Suprapubic skin (tissue), 4 donors: ENCODE measurements at regions not wholly inside any gene's neighbourhood (a gene's known extent, or its start where the extent isn't known, plus 50 kb on each side); places are given as distances from the start of the nearest gene placed in this dataset.

ENCODE experiments used
- DNase-seq, 2 donors: peaks; one replicate each; pipeline ENCODE4 v3.0.0-alpha.2; 2019; ENCODE audit warnings: low spot score in 2 of 2
- H3K27ac ChIP-seq: fragments of 200-600 bp; sonication (generic); one replicate; pipeline ENCODE4 v1.5.1; 2019
- H3K27me3 ChIP-seq: fragments of 200-600 bp; sonication (generic); one replicate; pipeline ENCODE4 v1.5.1; 2019
- H3K36me3 ChIP-seq: fragments of 200-600 bp; sonication (generic); one replicate; pipeline ENCODE4 v1.5.1; 2019
- H3K4me1 ChIP-seq: fragments of 200-600 bp; sonication (generic); one replicate; pipeline ENCODE4 v1.5.1; 2019
- H3K4me3 ChIP-seq: fragments of 200-600 bp; sonication (generic); one replicate; pipeline ENCODE4 v1.5.1; 2019; ENCODE audit warnings: mild to moderate bottlenecking
- H3K9me3 ChIP-seq: fragments of 200-600 bp; sonication (generic); one replicate; pipeline ENCODE4 v1.5.1; 2019
- CTCF ChIP-seq, 2 donors: fragments of 200-600 bp in 1 of 2; fragments of 450-650 bp in 1 of 2; sonication (generic) in 1 of 2; IDR thresholded peaks; one replicate each; pipeline ENCODE4 v1.5.1; 2016 to 2019; ENCODE audit warnings: antibody characterized with exemption in 2 of 2, mild to moderate bottlenecking in 1 of 2, moderate library complexity in 1 of 2
- EP300 ChIP-seq: sonication (generic); formaldehyde crosslinking; IDR thresholded peaks from one replicate; pipeline ENCODE4 v1.6.1; 2017; ENCODE audit warnings: antibody characterized with exemption
- POLR2A ChIP-seq, 2 donors: fragments of 450-650 bp; IDR thresholded peaks; one replicate each; pipeline ENCODE4 v1.6.1; 2017; ENCODE audit warnings: antibody characterized with exemption in 2 of 2, mild to moderate bottlenecking in 2 of 2, moderate library complexity in 2 of 2
- POLR2AphosphoS5 ChIP-seq, 3 donors: sonication (generic); formaldehyde crosslinking; IDR thresholded peaks; one replicate each; pipeline ENCODE4 v1.6.1; 2017; ENCODE audit warnings: antibody characterized with exemption in 3 of 3
- WGBS: methylation state at CpG from one replicate; pipeline ENCODE4 v1.1.5; 2018; 5-methylcytosine and 5-hydroxymethylcytosine counted together

GRCh38 chr10:43749940-43750552 lies 101.4 kb upstream of the ZNF32 start:
- Histone ChIP-seq H3K4me3 (no peak overlapping the region), H3K27ac (no peak overlapping the region), H3K9me3 (no peaks in the 10 kb centered on the region), H3K27me3 (no peaks in the 10 kb centered on the region), H3K36me3 (no peaks in the 10 kb centered on the region), H3K4me1 (no peaks in the 10 kb centered on the region)
- no peak for TF ChIP-seq POLR2A (IDR thresholded peaks at IDR 0.05)
- TF ChIP-seq CTCF (IDR thresholded peaks at IDR 0.05): no peak
- no peak for TF ChIP-seq EP300
- no peak for TF ChIP-seq POLR2AphosphoS5 (IDR thresholded peaks at IDR 0.05)
- no peak for DNase-seq
- 86% methylated on average over 4 of the region's 4 CpGs for WGBS

GRCh38 chr10:43749145-43749576 lies 100.5 kb upstream of the ZNF32 start:
- TF ChIP-seq EP300 (no peak), CTCF (IDR thresholded peaks at IDR 0.05) (no peak), POLR2A (IDR thresholded peaks at IDR 0.05) (no peak), POLR2AphosphoS5 (IDR thresholded peaks at IDR 0.05) (no peak)

GRCh38 chr10:43748560-43748959 lies 99.9 kb upstream of the ZNF32 start:
- Histone ChIP-seq H3K4me1 (no peaks in the 10 kb centered on the region), H3K27me3 (no peaks in the 10 kb centered on the region), H3K9me3 (no peaks in the 10 kb centered on the region), H3K4me3 (no peak overlapping the region), H3K27ac (no peak overlapping the region), H3K36me3 (no peaks in the 10 kb centered on the region)
- DNase-seq: no peak
- TF ChIP-seq POLR2A (IDR thresholded peaks at IDR 0.05) (no peak), EP300 (no peak), POLR2AphosphoS5 (IDR thresholded peaks at IDR 0.05) (no peak), CTCF (IDR thresholded peaks at IDR 0.05) (no peak)
- WGBS: 85% methylated on average over 7 of the region's 7 CpGs

More at GRCh38 chr10:43749145-43749576, 100.5 kb upstream of the ZNF32 start:
- no peaks in the 10 kb centered on the region for H3K27me3 ChIP-seq
- 88% methylated on average over 13 of the region's 13 CpGs for WGBS
- DNase-seq: no peak
- H3K4me1 ChIP-seq: no peaks in the 10 kb centered on the region
- H3K36me3 ChIP-seq: no peaks in the 10 kb centered on the region
- no peak overlapping the region for H3K27ac ChIP-seq
- H3K9me3 ChIP-seq: no peaks in the 10 kb centered on the region
- no peak overlapping the region for H3K4me3 ChIP-seq

GRCh38 chr10:43746906-43747305 lies 98.2 kb upstream of the ZNF32 start:
- H3K4me1 ChIP-seq: no peaks in the 10 kb centered on the region
- WGBS: 93% methylated on average over 1 of the region's 1 CpG

GRCh38 chr10:43739161-43739560 lies 90.5 kb upstream of the ZNF32 start:
- 31% methylated on average over 1 of the region's 1 CpG for WGBS
- H3K4me1 ChIP-seq: no peaks in the 10 kb centered on the region
- no peaks in the 10 kb centered on the region for H3K27me3 ChIP-seq
- no peak overlapping the region for H3K4me3 ChIP-seq
- no peak overlapping the region for H3K27ac ChIP-seq
- no peak for DNase-seq
- no peak for TF ChIP-seq POLR2AphosphoS5 (IDR thresholded peaks at IDR 0.05)
- TF ChIP-seq POLR2A (IDR thresholded peaks at IDR 0.05): no peak
- TF ChIP-seq CTCF (IDR thresholded peaks at IDR 0.05): no peak
- TF ChIP-seq EP300: no peak
- H3K9me3 ChIP-seq: no peaks in the 10 kb centered on the region
- H3K36me3 ChIP-seq: no peaks in the 10 kb centered on the region

More at GRCh38 chr10:43746906-43747305, 98.2 kb upstream of the ZNF32 start:
- Histone ChIP-seq H3K4me3 (no peak overlapping the region), H3K9me3 (no peaks in the 10 kb centered on the region), H3K27ac (no peak overlapping the region), H3K36me3 (no peaks in the 10 kb centered on the region), H3K27me3 (no peaks in the 10 kb centered on the region)
- no peak for TF ChIP-seq POLR2AphosphoS5 (IDR thresholded peaks at IDR 0.05)
- TF ChIP-seq EP300: no peak
- TF ChIP-seq POLR2A (IDR thresholded peaks at IDR 0.05): no peak
- TF ChIP-seq CTCF (IDR thresholded peaks at IDR 0.05): no peak
- no peak for DNase-seq
